H1 (cell line): ENCODE measurements at regions not wholly inside any gene's neighbourhood (a gene's known extent, or its start where the extent isn't known, plus 50 kb on each side); places are given as distances from the start of the nearest gene placed in this dataset.

Experiments
- SIX5 ChIP-seq: IDR thresholded peaks from 2 replicates; pipeline ENCODE4 v1.6.1; 2011; ENCODE audit warnings: mild to moderate bottlenecking, low read depth, low read length
- SRF ChIP-seq: IDR thresholded peaks from 2 replicates; pipeline ENCODE4 v1.6.1; 2011; ENCODE audit warnings: mild to moderate bottlenecking, low read depth, low read length, moderate library complexity

DNA sequence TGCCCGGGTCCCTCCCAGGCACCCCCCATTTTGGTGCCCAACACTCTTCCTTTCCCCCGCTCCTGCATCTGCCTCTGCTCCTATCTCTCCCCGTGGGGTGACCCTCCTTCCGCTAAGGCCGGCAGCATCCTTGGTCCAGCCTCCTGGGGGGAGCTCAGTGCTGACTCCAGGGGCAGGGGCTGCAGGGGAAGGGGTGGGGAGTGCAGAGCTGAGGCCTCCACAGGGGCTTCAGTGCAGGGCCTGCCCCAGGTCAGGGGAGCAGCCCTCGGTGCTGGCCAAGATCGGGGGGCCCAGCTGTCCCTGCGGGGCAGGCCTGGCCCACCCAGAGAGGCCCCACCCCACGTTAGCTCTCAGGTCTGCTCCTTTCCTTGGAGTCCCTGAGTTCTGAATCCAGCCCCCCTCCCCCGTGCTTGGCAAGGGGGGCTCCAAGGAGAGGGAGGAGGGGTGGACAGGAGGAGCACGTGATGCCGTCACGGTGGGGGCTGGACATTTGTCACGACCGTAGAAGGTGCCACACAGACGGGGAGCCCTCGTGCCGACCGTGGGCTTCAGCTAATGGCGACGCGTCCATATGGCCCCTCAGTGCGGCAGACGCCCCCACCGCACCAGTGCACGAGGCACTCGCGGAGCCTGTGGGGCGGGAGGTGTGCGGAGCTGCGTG lies 63.5 kb upstream of the ADRA2C start (continued):
- TF ChIP-seq SRF (no peak), SIX5 (no peak)
